NCI-H2227 treated with DMSO at 0.1 percent for 48 hours (cell line): ENCODE measurements at regions not wholly inside any gene's neighbourhood (a gene's known extent, or its start where the extent isn't known, plus 50 kb on each side); places are given as distances from the start of the nearest gene placed in this dataset.

ENCODE experiments used
- DNase-seq: peaks from one replicate; lab custom pipeline; 2025; lab: John Stamatoyannopoulos, UW

DNA sequence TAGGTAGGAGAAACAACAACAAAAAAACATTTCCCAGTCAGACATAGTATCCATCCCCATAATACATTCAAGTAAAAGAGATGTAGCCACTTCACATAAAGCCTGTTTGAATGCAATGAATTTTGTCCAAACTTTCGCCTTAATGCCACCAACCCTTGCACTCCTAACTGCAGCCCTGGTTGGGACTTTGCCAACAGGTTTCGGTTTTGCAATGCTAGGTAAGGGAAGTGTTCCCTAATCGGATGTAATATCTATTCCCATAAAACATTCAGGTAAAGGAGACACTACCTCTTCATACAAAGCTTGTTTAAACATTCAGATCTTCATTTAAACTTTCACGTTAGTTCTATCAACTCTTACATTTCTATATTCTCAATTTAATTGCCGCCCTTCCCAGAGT, 336.1 kb downstream of the DRD1 start:
- DNase-seq, result no peak

DNA sequence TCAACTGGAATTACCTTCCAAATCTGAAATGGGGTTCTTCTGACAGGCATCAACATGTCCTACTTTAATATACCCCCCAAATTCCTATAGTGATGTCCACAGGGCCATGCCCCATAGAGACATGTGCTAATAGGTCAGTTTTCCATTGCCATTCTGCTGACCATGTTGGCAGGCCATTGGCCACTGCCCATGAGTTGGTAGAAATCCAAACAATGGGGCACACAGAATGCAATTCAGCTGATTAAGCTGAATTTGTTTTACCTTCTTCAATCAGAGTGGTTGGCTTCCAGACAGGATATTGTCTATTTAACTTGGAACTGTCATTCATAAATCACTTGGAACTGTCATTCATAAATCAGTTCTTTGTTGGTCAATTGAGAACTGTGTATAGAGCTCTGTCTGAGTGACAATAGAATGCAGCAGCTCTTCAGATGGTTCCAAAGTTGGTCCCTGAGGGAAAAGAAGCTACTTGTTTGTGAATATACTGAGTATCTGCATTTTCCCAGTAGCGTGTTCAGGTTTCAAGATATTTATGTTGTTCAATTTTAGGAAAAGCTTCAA, 336.9 kb downstream of the DRD1 start:
- no peak for DNase-seq

DNA sequence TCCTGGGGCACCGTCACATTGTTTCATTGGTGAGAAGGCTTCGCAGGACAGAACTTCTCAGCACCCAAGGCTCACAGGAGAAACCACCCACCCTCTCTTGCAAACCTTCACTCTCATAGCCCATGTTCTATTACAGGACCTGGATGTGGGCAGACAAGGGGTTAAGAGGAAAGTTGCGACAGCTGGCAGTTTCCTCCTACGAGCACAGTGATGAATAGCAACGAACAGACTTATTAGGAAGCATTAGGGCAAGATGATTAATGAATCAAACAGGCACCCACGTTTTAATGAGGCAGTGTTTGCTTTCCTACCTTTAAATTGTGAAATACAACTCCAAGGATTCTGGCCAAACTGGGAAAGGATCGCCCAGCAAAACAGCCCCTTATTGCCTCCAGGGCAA, 339.3 kb downstream of the DRD1 start:
- DNase-seq, result no peak

DNA sequence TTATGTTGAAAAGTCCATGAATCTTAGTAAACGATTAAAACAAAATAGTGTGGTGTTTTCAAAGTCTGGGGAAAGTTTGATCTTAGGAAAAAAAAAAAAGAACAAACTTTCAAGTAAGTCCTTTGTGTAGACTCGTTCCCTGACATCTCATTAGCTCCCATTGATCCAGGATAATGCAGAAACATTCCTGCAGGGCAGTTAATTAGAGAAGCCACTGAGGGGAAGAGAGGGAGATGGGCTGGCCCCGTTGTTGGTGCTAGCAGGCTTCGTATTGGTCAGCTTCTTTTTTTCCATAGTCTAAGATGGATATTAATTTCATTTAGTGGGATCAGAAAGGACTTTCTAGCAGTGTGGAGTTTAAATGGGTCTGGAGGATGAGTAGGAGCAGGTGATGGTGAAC, 340.2 kb downstream of the DRD1 start:
- no peak for DNase-seq

DNA sequence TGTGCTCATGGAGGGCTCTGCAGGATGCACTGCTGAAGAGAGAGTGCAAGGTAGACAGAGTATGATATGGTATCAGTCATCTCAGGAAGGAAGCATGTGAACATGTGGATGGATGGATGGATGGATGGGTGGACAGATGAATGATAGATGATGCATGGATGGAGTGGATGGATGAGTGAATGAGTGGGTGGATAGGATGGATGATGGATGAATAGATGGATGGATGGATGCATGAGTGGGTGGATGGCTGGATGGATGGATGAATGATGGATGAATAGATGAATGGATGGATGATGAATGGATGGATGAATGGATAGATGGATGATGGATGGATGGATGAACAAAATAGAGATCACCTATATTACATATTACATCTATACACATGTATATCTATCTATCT, 341.3 kb downstream of the DRD1 start:
- no peak for DNase-seq

DNA sequence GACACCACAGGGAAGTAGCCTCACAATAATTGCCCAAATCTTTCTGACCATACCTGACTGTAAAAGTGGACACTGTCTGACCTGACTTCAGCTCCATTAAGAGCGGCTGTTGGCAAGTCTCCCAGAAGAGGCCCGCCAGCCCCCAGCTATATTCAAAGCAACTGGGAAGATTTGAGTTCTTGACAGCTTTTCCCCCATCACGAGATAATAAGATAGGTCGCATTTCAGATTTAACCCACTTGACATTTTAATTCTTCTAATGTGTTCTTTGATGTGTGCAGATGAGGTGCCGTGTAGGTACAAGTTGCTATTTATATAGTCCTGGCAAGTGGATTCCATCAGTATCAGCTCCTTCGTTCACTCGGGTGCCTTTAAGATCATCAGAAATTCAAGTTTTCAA, 345.7 kb downstream of the DRD1 start:
- no peak for DNase-seq

DNA sequence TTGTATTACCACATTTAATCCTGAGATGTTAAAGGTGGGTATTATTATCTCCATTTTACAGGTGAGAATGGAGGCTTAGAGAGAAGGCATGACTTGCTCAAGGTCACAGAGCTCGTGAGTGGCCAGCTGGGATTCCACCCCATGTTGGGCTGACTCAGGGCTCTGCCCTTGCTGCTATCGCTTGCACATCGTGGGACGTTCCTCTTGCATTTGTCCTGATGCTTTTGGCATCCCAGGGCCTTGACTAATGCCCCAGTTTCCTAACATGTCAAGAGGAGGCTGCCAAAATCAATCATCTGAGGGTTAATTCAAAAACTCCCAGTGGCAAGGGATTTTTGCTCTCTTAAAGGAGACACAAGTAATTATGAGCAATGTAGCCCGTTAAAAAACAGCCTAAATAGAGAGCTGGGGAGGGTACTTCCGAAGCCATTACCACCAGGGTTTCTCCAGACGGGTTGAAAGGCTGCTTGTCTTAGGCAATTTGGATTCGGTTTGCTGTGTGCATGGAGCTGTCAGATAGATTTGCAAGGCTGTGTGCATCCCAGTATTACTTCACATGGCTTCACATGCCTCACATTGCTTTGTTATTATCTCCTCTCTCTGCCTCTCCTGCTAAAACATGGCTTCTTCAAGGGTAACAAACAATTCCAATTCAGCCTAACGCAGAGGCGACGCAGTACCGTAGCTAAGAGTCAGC, 347.4 kb downstream of the DRD1 start:
- no peak for DNase-seq

DNA sequence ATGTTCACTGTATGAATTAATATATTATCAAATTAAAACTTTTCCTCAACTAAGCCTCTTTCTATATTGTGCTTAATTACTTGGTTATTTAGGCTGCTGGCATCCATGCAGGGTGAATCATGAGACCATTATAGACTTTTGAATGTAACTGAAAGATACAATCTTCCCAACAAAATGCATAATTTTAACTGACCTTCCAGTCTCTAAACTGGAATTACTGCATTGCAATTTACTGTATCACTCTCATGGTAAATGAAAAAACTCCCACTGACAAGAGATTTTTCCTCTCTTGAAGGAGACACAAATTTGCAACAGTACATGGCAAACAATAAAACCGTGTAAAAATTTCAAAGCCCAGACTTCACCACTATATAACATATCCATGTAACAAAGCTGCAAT, 349.5 kb downstream of the DRD1 start:
- no peak for DNase-seq

DNA sequence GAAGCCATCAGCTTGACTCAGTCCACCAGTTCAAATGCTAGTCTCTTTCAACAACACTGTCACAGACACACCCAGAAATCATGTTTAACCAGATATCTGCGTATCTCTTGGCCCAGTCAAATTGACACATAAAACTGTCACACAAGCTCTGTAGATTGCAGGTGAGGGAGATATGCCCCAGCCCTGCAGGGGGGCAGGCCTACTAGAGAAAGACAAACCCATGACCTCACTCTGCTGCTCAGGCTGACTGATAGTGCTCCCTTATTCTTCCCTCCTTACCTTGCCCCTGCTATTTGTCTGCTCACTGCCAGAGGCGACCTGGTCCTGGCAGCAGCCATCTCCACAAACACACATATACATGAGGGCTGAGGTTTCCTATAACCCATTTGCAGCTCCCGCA, 351.3 kb downstream of the DRD1 start:
- DNase-seq, result no peak

DNA sequence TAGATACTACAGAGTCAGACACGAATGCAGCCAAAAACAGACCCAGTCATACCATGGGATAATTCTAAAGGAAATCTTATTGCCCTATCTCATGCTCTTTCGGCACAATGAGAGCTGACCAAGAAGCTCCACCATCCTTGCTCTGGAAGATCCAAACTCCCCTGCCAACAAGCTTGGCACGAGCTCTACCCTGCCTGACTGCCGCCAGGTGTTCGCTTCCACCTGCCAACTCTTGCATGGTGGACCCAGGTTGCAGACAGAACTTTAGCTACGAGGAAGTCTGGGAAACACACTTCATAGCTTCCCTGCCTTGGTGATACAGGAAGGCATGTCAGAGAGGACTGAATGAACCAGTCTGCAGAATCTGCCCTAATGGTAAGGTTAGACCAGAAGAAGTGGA, 355.0 kb downstream of the DRD1 start:
- no peak for DNase-seq

DNA sequence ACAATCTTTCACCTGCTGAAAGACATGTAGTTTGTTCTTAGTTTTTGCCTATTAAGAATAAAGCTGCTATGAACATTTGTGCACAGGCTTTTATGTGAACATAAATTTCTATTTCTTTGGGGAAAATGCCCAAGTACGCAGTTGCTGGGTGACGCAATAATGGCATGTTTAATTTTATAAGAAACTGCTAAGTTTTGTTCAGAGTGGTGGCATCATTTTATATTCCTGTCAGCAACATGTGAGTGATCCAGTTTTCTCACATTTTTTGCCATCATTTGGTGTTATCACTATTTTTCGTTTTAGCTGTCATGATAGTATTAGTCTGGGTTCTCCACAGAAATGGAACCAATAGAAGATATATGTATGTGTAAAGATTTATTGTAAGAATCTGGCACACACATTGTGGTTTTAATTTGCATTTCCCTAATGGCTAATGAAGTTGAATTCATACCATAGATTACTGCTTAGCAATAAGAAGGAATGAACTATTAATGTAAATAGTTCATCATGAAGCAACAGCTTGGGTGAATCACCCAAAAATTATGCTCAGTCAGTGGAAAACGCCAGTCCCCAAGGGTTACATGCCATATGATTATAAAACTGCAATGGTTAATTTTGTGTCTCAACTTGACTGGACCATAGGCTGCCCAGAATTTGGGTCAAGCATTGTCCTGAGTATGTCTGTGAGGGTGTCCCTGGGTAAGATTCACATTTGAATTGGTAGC, 358.6 kb downstream of the MSX2 start:
- no peak for DNase-seq

DNA sequence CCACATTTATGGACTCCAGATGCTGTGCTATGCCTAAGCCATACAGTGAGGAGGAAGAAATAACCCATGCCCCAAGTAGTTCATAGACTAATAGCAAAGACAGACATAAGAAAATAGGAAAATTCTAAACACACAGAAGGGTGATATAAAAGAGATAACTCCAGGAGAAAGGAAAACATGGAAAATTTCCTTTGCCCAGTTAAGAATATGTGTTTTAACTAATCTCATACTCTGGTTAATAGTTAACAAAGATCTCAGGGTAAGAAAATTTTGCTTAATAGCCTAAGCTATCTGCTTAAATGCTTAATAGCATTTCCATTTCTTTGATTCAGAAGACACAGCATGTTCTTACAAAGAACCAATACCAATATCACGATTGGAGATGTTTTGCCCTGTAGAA, 358.0 kb downstream of the MSX2 start:
- DNase-seq, result no peak

DNA sequence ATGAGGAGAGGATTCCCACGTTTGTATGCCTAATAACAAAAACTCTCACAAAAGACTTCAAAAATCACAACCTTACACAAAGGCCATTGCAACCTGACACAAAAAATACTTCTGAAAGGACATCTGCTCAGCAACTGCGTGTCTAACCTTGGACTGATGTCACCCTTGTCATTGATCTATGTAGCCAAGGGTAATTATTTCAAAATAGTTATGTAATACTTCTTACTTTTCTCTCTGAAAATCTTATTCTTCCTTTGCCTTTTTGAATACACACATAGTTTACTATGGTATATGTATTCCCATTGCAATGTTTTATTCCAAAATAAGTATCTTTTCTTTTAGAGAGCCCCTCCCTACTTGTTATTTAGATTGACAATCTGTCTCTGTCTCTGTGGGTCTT, 355.3 kb downstream of the MSX2 start:
- DNase-seq, result no peak

DNA sequence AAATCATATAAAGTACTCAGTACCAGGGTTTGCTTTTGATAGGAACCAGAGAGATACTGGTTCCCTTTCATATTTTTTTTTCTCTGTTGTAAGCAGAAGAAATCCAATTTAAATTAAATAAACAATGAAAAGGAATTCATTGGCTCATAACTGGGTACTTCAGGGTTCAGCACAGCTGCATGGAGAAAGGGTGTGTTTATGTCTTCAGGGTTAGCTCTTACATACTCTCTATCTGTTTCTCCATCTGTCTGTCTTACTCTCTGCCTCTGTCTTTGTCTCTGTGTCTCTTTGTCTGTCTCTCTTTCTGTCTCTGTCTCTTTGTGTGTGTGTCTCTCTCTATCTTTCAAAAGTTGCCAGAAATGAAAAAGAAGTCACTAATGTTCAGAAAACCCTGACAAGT, 345.9 kb downstream of the MSX2 start:
- DNase-seq, result no peak

DNA sequence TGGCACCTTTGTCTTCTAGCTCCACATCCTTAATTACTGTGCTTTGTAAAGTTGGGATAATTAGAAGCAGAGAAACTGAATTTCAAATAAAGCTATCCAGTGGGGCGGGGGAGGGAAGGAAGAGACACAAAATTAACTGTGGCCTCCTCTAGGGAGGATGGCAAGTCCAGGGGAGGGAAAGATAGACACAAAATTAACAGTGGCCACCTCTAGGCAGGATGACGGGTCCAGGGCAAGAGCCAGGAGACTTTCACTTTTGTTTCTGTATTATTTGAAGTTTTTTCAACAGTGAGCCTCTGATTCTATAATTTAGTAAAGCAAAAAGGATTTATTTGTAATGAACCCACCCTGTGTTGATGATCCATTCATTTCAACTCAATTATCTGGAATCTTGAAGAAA, 335.9 kb downstream of the MSX2 start:
- DNase-seq, result no peak

DNA sequence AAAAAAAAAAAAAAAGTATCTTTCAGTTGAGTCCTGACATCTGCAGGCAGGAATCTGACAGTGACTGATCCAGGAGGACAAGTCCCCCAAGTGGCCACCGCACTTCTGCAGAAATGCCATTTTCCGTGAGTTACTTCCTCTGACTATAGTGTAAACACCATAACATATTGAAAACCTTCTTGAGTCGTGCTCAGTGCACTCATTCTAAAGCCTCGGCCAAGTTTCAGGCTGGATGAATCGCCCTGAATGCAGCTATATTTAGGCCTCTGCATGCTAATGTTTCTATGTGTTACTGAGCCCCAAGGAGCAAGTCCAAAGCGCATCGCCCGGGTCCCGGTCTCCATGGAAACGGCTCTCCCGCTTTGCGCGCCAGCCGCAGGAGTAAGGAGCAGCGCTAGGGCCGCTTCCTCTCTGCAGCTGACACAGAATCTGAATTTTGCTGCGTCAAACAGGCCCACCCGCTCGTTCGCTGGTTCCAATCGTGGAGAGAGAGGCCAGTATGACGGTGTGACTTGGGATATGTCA, 335.4 kb downstream of the MSX2 start:
- DNase-seq, result no peak

DNA sequence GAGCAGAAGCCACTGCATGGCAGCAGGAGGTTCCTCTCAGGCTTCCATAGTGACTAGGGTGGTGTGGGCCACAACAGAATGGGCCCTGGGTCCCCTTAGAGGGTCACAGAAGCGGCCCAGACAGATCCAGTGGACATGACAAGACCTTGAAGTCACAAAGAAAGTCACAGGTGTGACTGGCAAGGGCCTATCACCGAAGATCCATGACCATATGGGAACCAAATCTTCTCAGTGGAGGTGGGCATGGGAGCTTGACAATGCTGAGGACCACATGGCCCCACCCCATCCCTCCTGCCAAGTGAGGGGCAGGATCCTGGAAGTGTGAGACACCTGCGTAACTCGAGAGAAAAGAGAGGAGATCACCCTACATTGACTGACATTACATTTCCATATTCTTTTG, 332.4 kb downstream of the MSX2 start:
- DNase-seq, result no peak

DNA sequence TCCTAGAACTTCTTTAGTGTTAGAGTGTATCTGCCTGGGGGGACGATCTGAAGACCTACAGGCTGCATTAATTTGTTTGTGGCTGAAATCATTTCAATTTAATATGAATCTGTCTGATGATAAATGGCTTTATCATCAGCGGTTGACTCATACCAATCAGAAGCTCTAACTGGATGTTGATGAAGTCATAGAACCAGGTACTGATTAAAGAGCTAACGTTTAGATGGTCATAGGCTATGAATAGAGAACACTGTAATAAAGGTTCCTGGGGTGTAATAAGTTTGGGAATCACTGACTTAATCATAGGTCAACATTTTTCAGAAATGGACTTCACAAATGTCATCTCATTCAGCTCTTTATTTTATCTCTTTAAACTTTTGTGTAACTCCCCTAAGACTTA, 329.9 kb downstream of the MSX2 start:
- DNase-seq, result no peak

DNA sequence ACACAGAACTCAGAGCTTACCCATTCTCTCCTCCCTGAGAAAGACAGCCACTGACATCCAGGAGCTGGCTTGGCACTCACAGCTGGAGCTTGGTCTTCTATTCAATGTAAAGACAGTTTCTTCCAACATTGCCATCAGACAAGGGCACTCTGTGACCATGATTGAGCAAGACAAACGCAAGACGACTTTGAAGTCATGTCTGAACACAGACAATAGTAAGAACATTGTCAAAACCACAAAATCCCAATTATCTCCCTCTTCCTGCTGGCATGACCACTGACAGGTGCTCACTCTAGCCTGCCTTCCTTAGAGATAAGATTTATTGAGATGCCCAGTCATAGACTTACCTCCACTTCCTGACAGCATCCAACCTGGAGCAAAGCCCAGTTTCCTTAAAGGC, 328.0 kb downstream of the MSX2 start:
- DNase-seq, result no peak

DNA sequence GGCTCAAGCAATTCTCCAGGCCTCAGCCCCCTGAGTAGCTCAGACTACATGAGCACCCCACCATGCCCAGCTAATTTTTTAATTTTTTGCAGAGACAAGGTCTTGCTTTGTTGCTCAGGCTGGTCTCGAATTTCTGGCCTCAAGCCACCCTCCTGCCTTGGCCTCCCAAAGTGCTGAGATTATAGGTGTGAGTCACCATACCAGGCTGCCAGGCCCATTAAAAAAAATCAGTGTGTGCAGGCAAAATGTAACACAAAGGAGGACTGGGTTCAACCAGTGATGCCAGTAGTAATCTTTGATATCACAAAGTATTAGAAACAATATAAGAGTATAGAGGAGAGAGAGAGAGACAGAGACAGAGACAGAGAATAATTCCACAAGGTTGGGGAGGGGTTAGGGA, 322.7 kb downstream of the MSX2 start:
- DNase-seq, result no peak

DNA sequence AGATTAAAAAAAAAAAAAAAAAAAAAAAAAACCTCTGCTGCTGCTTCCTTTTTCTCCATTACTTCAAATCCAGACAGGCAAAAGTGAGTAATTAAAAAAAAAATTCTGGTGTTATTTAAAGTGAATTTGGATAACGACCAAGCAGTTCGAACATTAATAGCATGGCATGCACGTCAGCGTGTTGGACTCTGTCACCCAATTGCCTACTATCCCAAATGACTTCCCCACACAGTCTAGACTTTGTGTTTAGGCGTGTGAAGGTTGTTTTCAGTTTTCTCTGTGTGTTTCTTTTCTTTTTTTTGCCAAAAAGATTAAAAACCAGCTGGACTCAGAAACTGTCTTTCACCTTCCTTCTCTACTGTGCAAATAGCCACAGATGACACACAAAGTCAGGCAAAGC, 321.4 kb downstream of the MSX2 start:
- no peak for DNase-seq

DNA sequence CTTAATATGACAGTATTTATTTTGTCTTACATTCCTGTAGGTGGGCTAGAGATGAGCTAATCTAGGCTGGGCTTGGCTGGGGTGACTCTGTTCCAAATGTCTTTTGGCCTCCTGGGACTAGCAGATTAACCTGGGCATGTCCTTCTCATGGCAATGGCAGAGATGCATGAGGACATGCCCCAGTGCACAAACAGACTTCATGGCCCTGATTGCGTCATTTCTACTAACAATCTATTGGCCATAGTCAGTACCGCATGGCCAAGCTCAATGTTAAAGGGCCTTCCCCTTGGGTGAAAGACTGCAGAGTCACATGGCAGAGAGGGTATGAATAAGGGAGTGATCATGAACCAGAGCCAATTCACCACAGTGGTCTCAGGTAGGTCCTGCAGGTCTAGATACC, 313.4 kb downstream of the MSX2 start:
- DNase-seq, result no peak

DNA sequence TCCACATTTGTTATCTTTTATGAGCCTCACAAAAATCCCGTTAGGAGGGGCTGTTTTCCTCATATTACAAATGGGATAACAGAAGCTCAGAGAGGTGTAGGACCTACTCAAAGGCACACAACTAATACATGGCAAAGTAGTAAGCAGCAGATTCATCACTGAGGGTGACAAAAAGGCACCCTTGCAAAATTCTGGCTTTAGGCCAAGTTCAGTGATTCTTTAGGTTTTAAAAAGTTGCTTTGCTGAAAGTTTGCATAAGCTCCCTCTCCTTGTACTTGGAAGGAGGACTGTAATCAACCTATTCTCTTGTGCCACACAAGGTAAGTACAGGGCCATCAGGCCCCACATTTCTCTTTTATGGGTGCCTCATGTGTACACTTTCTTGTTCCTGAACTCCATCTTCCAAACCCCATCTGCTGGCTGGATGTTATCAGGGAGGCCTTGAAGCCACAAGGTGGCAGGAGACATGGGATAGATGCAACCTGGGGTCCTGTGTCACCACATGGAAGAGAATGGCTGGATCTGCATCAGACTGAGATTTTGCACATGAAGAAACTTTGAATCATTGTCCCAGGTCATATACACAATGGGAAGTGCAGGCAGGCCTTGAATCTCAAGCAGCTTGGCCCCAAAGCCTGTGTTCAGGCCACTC, 311.6 kb downstream of the MSX2 start:
- no peak for DNase-seq
